NCI-H146 treated with DMSO at 0.1 percent for 48 hours (cell line): ENCODE measurements at regions not wholly inside any gene's neighbourhood (a gene's known extent, or its start where the extent isn't known, plus 50 kb on each side); places are given as distances from the start of the nearest gene placed in this dataset.

Experiments
- DNase-seq: peaks from one replicate; lab custom pipeline; 2025; ENCODE audit not compliant: unreplicated experiment; lab: John Stamatoyannopoulos, UW

DNA sequence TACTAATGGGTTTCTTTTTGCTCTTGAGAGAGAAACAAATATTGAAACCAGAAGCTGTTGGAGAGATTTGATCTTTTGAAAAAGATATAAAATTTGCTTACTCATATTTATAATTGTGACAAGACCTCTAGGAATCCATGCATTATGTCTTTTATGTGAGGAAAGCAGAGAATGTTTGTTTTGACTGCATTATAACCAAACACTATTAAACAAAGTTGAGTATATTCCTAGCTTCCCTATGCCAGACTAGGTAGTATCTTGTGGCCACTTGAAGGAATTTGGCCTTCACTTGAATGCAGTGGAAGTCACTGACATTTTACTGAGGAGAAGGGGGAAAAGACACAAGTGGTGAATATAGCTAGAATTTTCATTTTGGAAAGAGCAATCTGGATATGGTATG is 521.8 kb upstream of the ZEB2 start:
- DNase-seq: no peak

DNA sequence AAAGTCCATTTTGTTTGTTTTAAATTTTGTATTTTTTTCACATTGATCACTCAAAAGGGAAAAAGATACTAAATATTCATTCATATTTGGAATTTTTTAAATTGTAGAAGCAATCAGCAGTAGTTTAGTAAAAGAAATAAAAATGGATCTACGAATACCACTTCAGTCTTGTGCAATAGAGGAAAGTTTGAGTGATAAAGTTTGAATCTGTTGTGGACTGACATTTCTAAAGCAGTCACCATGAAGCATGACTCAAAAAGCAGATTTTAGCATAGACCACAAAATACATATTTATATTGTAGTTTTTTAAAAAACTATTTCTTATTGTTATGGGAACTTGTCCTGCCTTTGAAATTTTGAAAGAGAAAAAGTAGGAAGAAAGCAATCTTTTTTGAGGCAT is 520.5 kb upstream of the ZEB2 start:
- DNase-seq: no peak

DNA sequence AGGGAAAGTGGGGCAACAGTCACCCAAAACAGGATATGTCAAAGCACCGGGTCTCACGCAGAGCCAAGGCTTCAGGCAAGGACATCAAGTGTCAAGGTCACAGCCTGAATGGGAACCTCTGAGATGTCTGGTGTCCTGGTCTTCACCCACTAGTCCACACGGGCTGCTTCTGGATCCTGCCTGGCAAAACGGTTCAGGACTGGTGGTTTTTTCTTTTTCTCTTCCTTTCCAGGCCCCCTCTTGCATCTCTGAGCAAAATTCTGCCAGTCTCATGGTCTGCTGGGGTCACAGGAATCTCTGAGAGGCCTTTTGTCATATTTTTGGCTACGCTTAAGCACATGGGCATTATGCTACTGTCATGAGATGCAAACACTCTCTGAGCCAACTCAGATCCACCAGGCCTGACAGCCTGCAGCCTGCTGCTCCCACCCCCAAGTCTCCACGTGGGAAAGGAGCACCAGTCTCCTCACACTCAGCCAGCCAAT is 518.2 kb upstream of the ZEB2 start:
- no peak for DNase-seq

DNA sequence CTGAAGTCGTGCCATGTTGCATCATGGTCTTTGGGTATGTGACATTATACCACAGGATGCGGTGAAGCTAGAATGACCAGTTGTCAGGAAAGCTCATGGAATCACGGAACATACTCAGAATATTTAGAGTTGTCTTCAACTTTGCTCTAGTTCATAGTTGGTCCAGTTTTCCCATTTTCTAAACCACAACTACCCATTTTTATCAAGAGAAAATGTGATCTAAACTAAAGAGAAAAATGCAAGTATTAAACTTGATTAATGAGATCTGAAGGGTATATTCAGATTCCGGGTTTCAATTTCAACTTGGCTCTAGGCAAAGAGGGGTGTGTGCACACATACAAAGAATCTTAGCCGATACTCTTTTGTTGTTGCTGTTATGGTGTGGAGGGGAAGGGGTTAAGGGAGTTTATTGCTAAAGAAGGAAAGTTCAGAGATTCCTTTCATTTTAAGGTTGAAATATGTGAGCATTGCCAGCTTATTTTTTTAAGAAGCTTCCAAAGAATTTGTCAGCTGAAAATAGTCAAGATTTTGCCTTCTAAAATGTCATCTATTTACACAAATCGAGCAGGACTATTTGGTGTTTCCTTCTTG is 516.6 kb upstream of the ZEB2 start:
- no peak for DNase-seq

DNA sequence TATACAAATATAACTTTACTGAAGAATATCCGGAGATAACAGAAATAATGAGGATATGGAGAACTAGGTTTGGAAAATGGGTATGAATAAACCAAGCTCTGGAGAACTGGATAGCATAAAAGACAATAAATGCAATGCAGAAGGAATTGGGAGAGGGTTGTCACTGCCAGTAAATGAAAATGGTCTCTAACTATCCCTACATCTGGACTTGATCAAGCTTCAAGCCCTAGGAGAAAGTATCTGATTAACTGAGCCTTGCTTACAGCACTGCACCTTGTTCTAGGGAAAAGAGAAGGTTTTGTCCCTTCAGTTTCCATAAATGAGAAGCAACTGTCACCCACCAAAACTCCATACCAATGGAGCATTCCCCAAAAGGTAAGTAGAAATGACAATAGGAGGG is 514.6 kb upstream of the ZEB2 start:
- DNase-seq: no peak

DNA sequence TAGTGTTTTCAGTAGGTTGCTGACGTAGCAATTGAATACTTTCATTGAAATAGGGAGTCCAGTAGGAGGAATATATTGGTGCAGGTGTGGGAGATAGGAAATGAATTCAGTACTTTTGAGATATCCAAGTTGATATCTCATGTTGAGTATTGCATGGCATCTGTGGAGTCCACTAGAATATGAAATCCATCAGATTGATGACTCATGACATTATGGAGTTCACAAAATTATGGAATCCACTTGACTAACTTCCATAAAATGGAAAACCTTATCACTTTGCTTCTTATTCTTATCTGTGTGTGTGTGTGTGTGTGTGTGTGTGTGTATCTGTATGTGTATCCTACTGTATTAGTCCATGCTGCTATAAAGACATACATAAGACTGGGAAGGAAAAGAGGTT is 513.5 kb upstream of the ZEB2 start:
- DNase-seq: no peak

DNA sequence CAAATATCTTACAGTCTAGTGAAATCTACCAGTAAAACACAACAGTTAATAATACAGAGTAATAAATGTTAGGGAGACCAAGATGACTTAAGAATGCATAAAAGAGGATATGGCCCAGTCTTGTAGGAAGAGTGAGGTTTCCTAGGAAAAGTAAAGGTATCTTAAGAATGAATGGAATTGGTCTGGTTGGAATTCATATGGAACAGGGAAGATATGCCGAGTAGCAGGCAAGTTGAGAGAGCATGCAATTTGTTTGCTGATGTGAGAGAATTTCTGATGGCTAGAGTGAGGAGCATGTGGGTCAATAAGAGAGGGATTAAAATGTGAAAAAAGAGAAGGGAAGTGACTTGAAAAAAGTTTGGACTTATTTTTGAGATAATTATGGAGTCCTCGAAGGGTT is 512.9 kb upstream of the ZEB2 start:
- no peak for DNase-seq

DNA sequence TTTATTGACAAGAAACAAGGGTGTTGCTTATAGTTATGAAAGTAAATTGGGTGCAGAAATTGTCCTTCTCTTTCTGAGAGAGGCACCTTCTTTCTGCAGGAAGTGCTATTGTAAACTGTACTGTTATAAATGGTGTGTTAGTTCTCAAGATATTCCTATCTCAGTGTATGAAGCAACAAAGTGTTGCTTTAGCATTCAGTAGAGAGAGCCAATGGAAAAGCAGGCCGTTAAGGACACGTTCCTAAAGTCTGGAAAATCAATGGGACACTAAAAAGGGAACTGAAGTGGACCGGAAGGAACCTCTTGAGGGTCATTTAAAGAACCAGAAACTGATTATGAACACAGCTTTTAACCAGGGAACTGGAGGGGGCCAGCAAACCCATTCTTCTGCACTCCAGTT is 510.0 kb upstream of the ZEB2 start:
- DNase-seq: no peak

DNA sequence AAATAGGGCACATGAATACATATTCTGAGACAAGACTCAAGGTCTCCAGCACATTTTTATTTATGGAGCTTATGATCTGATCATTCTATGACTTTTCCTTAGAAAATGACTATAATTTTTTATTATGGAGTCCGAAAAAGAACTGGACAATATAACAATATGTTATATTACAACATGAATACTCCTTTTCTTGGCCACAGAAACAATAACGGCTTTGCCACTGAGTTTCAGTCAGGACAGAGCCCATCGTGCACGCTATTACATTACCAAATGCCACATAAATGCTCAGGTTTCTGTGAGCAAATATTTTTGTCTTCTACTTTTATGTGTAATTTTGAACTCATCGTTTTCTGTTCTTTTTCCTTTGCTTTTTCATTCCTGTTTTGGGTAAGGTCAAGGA is 509.2 kb upstream of the ZEB2 start:
- DNase-seq: no peak

DNA sequence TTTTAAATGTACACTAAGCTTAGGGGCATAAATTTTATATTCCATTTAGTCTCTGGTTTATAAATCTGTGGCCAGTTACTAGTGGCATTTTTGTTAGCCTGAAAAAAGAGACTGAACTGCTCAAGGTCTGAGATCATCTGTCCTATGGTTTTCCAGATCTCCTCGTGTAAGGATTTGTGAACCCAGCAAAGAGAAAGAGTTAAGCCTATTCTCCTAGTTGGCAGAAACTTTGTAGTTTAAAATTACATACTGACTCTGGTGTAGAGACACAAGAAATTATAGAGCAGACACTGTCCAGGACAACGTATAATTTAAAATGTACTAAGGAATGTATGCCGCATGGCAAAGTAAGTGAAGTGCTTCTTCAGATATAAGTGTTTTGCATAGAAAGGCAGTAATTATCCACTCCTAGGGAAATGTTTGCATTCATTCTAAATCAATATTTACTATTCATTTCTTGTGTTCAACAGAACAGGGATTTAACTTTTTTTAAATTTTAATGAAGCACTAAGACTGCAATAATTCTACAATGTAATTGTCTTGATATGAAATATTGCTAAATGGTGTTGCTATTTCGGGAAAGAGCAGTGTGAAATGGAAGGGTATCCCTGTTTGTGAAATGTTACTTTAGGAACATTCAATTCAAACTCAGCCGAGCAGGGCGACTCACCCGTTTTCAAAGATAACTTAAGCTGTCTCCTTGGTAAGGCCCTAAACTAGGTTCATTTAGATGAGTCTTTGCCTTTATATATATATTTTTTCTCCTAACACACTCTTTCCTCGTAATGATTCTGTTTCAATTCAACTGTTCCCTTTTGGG is 508.4 kb upstream of the ZEB2 start:
- no peak for DNase-seq

DNA sequence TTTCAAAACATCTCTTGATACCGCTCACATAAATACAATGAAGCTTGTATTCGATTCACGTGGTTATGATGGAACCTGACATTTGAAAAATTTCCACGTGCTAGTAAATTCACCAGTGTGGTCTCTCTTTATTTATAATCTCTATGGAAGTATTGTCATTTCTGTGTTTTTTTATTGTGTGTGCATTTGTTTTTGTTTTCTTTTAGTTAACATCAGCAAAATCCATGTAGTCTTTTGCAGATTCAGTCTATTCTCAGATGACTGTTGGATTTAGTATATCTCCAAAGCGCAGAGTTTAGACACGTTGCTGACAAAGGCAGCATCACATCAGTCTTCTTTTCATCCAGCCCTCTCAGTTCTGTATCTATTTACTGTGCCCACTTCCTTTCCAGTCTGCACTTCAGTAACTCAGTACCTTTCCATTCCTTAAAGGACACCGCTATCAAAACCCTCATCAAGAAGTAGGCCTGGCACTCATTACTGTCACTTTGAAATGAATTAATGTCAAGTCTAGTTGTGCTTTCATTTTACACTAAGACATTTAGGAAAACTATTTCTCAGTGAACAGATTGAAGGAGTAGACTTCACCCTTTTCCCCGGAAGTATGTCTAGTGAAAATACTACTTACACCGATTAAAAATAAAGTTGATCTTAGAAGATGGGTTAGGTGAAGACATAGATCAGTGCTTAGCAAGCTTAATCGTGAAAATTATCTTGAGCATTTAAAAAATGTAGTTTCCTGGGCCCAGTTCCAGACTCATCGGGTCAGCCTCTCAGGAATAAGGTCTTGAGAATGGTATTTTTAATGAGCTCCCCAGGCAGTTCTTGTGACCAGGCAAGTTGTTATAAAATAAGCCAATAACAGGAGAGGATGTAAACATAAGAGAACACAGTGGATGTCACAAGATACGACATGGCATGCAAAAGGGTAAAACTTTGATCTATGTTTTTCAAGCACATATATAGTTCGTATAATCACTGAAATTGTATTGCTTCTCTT is 506.8 kb upstream of the ZEB2 start:
- DNase-seq: no peak

DNA sequence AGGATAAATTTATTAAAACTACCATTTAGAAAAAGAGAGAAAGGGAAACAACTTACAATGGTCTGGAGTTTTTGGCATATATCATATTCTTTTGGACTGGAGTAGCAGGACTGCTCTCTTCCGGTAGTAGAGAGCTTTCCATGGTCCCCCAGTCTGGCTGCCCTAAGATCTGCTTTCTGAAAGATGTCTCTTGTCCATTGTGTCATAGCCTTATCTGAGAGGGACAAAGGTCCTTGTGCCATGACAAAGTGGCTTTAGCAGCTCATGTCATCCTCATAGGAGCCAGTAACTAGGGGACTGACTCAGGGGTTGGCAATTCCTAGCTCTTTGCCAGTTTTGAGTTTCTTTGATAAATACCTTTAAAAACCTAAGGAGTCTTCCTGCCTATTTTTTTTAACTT is 505.5 kb upstream of the ZEB2 start:
- DNase-seq: no peak

DNA sequence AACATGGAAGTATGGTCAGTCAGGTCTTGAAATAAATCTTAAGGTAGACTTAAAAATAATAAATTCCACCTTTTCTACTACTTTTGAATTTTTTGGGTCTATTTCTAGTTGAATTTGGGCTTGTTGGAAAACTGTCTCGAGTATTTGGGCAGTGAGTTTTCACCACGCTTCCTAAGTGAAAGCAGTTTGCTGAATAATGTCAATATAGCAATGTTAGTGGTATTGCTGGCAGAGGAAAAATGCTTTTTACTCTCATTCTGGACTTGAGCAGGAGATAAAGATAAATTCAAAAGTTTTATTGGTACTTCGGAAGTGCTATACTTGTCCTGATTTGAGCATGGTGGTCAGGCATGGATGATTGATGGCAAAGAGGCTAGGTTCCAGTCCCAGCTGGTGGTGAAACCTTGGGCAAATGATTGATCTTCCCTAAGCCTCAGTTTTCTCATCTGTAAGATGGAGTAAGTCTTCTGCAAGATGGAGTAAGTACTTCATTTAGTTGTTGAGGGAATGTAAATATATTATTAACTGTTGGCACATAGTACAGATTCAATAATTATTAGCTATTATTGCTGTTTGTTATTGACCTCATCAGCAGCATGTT is 503.5 kb upstream of the ZEB2 start:
- DNase-seq: no peak

DNA sequence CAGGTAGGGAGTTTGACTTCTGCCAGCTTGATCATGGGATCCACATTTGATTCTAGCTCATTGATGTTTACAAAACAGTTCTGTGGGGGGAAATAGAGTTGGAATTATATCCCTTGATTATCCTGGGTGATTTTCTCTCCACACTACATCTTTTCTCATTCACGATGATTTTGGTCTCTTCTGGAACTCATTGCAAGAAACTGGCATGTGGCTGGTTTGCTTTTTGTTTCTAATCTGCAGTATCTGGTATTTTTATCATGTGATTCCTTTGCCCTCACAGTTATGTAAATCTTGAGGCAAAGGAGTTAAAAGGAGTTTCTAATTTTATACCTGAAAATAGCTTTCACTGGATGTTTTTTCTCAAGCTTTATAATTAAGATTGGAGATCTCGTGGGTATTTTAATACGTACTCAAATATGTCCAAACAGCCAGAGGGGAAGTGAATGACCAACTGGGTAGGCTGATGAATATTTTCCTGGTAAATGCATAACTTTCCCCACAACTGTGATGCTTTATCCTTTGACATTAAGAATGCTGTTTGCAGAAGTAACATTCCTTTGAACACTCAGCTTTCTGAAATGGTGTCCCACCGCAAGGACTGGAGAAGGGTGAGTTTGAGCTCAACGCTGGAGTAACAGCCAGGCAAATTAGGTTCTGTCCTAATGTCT is 502.9 kb upstream of the ZEB2 start:
- DNase-seq: no peak

DNA sequence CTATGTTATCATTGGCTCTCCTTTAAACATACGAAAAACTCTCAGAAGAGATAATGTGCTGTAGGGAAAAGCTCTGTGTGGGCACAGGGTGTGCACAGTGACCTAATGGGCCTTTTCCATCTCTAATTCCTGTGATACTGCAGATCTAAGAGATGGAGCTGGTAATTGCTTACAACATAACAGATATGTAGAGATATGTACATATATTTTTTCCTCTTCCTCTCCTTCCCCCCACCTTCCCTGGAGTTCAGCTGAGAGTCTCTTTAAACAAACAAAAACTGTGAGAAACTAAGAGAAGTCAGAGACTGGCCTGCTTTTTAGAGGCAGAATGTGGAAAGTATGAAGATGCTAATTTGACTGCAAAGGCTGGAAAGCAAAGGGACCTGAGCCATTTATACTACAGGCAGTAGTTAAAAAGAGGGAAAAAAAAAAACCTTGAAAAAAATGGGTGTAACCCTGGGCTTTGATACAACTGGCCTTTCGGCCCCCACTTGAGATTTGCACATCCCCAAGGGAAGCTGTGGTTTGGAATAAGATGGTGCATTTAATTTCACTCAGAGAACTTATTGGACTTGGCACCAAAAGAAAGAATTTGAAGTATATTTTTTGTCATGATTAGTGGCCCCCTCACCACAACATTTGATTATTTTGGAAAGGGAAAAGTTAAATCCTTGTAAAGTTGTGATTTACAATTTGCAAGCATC is 502.2 kb upstream of the ZEB2 start:
- no peak for DNase-seq

DNA sequence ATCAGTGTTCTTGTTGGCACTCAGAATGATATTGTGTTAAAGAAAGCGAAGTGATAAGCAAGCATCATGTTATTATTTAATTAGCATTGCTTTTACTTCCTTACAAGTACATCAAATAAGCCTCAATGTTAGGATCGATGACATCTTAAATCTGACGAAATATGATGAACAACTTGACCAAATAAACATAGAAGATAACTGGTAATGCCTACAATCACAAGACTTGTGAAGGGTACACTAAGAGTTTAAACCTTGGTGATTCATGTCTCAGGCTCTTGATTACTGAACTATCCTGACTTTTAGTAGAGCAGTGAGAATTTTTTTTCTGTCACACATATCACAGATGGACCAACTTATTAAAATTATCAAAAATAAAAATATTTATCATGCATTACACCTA is 500.8 kb upstream of the ZEB2 start:
- DNase-seq: no peak

DNA sequence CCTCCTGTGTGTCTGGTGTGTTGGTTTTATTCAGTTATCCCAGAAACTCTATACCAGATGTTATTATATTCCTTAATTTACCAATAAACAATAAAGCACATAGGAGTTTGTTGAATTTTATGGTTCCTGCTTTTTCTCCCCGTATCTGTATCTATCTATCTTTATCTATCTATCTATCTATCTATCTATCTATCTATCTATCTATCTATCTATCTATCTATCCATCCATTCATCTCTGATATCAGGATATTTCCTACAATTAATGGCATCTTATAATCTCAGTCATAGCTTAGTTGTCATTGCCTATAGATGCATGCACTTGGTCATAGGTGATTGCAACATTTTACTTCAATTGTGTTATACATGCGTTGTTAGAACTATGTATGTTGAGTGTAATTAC is 500.2 kb upstream of the ZEB2 start:
- DNase-seq: no peak

DNA sequence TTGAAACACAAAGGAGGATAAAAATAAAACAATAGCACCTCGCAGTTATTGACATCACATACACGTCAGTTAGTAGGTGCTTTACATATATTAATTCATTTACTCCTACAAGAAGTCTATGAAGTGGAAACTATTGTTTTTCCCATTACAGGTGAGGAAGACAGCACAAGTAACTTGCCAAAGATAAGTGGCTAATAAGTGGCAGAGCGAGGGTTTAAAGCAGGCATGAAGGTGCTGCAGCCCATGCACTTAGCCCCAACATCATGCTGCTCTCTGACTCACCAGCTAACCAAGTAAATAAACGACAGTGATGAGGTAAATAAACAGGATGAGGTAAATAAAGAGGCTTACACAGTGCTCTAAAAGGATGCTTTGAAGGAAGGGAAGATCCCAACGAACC is 498.6 kb upstream of the ZEB2 start:
- no peak for DNase-seq

DNA sequence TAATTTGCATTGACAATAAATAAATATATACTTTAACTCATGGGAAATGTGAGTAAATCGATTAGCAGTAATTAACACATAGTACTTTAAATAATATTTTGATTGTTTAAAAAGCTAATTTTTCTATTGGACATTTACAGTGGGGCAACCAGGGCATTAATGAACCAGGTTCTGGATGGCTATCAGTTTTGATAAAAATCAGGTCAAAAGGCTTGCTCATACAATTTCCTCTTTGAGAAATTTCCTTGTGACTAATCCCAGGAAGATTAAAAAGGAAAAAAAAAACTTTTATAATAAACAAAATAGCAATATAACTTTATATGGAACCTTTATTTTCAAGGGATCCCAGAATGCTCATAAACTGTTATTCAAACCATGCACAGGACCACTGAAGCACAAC is 497.2 kb upstream of the ZEB2 start:
- no peak for DNase-seq

DNA sequence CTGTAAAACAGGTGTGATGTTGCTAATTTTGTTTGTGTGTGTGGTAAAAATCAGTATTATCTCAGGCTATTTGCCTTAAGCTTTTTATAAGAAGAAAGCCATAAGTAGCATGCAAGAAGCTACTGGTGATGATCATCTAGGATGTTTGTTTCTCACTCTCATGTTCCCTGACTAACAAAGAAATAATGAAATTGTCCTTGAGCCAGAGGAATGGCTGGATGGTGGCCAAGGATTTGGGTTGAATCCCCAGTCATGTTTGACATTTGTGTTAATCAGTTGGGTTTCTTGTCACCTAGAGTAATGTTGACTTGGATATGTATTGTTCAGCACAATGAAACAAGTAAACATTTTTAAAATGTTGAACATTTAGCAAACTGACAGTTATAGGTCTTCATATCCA is 496.8 kb upstream of the ZEB2 start:
- DNase-seq: no peak
